Stomach (tissue), 4 donors: ENCODE measurements at regions not wholly inside any gene's neighbourhood (a gene's known extent, or its start where the extent isn't known, plus 50 kb on each side); places are given as distances from the start of the nearest gene placed in this dataset.

Experiments used
- EP300 ChIP-seq: sonication (generic); formaldehyde crosslinking; IDR thresholded peaks from one replicate; pipeline ENCODE4 v1.6.1; 2017; ENCODE audit warnings: antibody characterized with exemption
- POLR2A ChIP-seq, 4 donors: fragments of 450-650 bp; IDR thresholded peaks; one replicate each; pipeline ENCODE4 v1.6.1; 2016; ENCODE audit warnings: antibody characterized with exemption in 4 of 4, control low read depth in 2 of 4, mild to moderate bottlenecking in 1 of 4, moderate library complexity in 1 of 4
- TF ChIP-seq, protein P1 (sequence below), 7 experiments: fragments of 450-650 bp in 4 of 7; fragments of 200-600 bp in 3 of 7; sonication (generic) in 3 of 7; IDR thresholded peaks; one replicate each; pipeline ENCODE4 v1.5.1; 2016 to 2019; ENCODE audit warnings: antibody characterized with exemption in 7 of 7, control low read depth in 2 of 7, mild to moderate bottlenecking in 1 of 7

GRCh38 chr1:115426956-115427355 lies 88.9 kb upstream of the NGF start:
- TF ChIP-seq, protein P1, sequence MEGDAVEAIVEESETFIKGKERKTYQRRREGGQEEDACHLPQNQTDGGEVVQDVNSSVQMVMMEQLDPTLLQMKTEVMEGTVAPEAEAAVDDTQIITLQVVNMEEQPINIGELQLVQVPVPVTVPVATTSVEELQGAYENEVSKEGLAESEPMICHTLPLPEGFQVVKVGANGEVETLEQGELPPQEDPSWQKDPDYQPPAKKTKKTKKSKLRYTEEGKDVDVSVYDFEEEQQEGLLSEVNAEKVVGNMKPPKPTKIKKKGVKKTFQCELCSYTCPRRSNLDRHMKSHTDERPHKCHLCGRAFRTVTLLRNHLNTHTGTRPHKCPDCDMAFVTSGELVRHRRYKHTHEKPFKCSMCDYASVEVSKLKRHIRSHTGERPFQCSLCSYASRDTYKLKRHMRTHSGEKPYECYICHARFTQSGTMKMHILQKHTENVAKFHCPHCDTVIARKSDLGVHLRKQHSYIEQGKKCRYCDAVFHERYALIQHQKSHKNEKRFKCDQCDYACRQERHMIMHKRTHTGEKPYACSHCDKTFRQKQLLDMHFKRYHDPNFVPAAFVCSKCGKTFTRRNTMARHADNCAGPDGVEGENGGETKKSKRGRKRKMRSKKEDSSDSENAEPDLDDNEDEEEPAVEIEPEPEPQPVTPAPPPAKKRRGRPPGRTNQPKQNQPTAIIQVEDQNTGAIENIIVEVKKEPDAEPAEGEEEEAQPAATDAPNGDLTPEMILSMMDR (IDR thresholded peaks at IDR 0.05): no peak
- TF ChIP-seq POLR2A (IDR thresholded peaks at IDR 0.05): no peak
- TF ChIP-seq EP300: no peak
